Karpas-422 (cell line): ENCODE measurements at regions not wholly inside any gene's neighbourhood (a gene's known extent, or its start where the extent isn't known, plus 50 kb on each side); places are given as distances from the start of the nearest gene placed in this dataset.

Experiments used
- DNase-seq: peaks from one replicate; pipeline ENCODE4 v3.0.0-alpha.2; 2015
- H2AFZ ChIP-seq: fragments of 200-600 bp; sonication (generic); 2 replicates; pipeline ENCODE4 v1.6.1; 2014; ENCODE audit warnings: antibody characterized with exemption, low read length, mixed read lengths
- H3K27ac ChIP-seq: fragments of 200-600 bp; sonication (generic); 2 replicates; pipeline ENCODE4 v1.5.1; 2014; ENCODE audit warnings: mild to moderate bottlenecking, low read length, moderate library complexity
- H3K27me3 ChIP-seq: fragments of 200-600 bp; sonication (generic); 2 replicates; pipeline ENCODE4 v1.6.1; 2014; ENCODE audit warnings: low read length, mixed read lengths
- H3K36me3 ChIP-seq: fragments of 200-600 bp; sonication (generic); 2 replicates; pipeline ENCODE4 v1.6.1; 2014; ENCODE audit warnings: low read length, mixed read lengths; ENCODE audit not compliant: insufficient read depth
- H3K4me1 ChIP-seq: fragments of 200-600 bp; sonication (generic); 2 replicates; pipeline ENCODE4 v1.6.1; 2014; ENCODE audit warnings: mild to moderate bottlenecking, low read length, mixed read lengths
- H3K4me2 ChIP-seq: fragments of 200-600 bp; sonication (generic); 2 replicates; pipeline ENCODE4 v1.6.1; 2014; ENCODE audit warnings: low read length, low read depth, mild to moderate bottlenecking; ENCODE audit not compliant: poor library complexity, severe bottlenecking
- H3K4me3 ChIP-seq: fragments of 200-600 bp; sonication (generic); 2 replicates; pipeline ENCODE4 v1.5.1; 2014; ENCODE audit warnings: mild to moderate bottlenecking, antibody characterized with exemption, low read length, mixed read lengths
- H3K79me2 ChIP-seq: fragments of 200-600 bp; sonication (generic); 2 replicates; pipeline ENCODE4 v1.6.1; 2014; ENCODE audit warnings: mild to moderate bottlenecking, low read length, mixed read lengths
- H3K9ac ChIP-seq: fragments of 200-600 bp; sonication (generic); 2 replicates; pipeline ENCODE4 v1.6.0; 2014; ENCODE audit warnings: low read length
- H3K9me2 ChIP-seq: fragments of 200-600 bp; sonication (generic), shearing (Covaris generic); replicated peaks from 2 replicates; pipeline ENCODE4 v1.6.0; 2014; ENCODE audit warnings: mild to moderate bottlenecking, low read length, moderate library complexity; ENCODE audit not compliant: insufficient read depth
- H3K9me3 ChIP-seq: fragments of 300-700, 200-600 bp; sonication (generic); 2 replicates; pipeline ENCODE4 v1.6.1; 2014; ENCODE audit warnings: low read length, mixed read lengths
- H4K20me1 ChIP-seq: fragments of 200-600 bp; sonication (generic); 2 replicates; pipeline ENCODE4 v1.6.1; 2014; ENCODE audit warnings: mild to moderate bottlenecking, antibody characterized with exemption, low read length, low read depth; ENCODE audit not compliant: insufficient read depth

GRCh38 chr5:23026252-23027170 is 173.4 kb upstream of the CDH12 start:
- Histone ChIP-seq H3K4me3 (no peak overlapping the region), H3K27me3 (no peaks in the 10 kb centered on the region), H4K20me1 (no peaks in the 10 kb centered on the region), H3K4me2 (peak overlapping the region; percentile 38), H3K27ac (peak overlapping the region; percentile 43), H3K79me2 (no peaks in the 10 kb centered on the region), H3K4me1 (peaks cover 18% of the 10 kb centered on the region), H3K9me2 (no peaks in the 10 kb centered on the region), H2AFZ (peak overlapping the region; percentile 68; the same call in 1 of the 2 replicates), H3K9me3 (no peaks in the 10 kb centered on the region), H3K36me3 (no peaks in the 10 kb centered on the region), H3K9ac (no peak overlapping the region)
- DNase-seq = no peak

DNA sequence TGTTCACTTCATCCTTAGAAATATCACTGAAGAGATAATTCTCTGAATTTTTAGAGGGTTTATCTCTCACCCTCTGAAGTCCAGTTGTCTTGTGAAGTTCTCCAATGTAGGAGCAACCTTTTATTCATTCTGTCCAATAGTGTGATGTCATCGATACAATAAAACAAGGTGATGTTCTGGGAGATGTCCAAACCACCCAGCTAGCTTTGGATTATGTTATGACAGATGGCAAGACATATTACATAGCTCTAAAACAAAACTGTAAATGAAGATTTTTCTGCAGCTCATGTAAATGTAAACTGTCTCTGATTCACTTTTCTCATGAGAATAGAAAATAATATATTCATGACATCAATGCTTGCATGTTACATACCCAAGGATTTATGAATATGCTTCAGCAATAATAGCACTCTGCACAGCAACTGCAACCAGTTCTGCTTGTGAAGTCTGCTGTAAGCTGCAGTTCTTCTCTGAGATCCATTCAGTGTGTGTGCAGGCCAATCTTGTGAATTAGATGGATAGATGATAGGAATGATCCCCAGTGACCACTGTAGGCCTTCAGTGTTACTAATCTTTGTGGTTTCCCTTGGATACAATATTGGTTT is 172.6 kb upstream of the CDH12 start:
- Histone ChIP-seq H3K9me2 (no peaks in the 10 kb centered on the region), H3K27me3 (no peaks in the 10 kb centered on the region), H3K36me3 (no peaks in the 10 kb centered on the region), H2AFZ (peak overlapping the region; percentile 68; the same call in 1 of the 2 replicates), H4K20me1 (no peaks in the 10 kb centered on the region), H3K79me2 (no peaks in the 10 kb centered on the region), H3K9ac (no peak overlapping the region), H3K4me1 (peaks cover 18% of the 10 kb centered on the region), H3K9me3 (no peaks in the 10 kb centered on the region), H3K4me2 (peak overlapping the region; percentile 38), H3K27ac (peak overlapping the region; percentile 43), H3K4me3 (no peak overlapping the region)
- DNase-seq = no peak

DNA sequence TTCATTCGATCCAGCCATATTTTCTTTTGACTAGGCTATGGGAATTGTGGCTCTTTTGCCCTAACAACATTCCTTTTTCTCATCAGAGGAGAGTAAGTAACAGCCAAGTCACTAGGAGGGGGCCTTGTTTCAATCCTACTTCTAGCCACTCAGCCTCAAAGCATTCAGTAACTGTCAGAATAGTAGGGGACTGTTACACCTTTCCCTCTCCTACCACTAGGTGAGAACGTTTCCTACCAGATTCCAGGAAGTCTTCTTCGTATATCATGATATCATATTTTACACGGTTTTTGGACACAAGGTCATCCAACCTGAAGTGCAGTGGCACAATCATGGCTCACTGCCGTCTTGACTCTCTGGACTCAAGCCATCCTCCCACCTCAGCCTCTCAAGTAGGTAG is 171.3 kb upstream of the CDH12 start:
- Histone ChIP-seq H3K4me2 (no peak overlapping the region), H3K27me3 (no peaks in the 10 kb centered on the region), H4K20me1 (no peaks in the 10 kb centered on the region), H2AFZ (no peak overlapping the region), H3K27ac (no peak overlapping the region), H3K9me3 (no peaks in the 10 kb centered on the region), H3K4me3 (no peak overlapping the region), H3K36me3 (no peaks in the 10 kb centered on the region), H3K9ac (no peak overlapping the region), H3K9me2 (no peaks in the 10 kb centered on the region), H3K79me2 (no peaks in the 10 kb centered on the region), H3K4me1 (peaks cover 18% of the 10 kb centered on the region)
- DNase-seq = no peak

- H3K27me3 ChIP-seq = no peaks in the 10 kb centered on the region
- H4K20me1 ChIP-seq = no peaks in the 10 kb centered on the region
- H3K4me2 ChIP-seq = no peak overlapping the region
Observed at GRCh38 chr5:23014825-23015224, 161.7 kb upstream of the CDH12 start.

DNA sequence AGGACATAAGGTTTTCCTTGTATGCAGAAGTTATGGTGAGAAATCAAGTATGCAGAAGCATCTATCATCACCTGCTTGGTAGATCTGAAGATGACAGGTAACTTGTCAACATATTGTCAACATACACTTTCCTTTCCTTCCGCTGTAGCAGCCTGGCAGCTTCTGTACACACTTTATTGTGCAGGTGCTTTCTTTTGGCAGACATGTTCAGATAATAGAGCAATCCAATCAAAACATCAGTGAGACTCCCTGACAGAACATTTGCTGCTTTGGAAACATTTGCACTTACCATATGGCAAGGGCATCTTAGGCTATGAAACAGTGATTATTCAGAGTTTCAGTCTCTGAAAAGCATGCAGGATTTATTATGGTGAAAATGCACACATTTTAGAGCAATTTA is 161.1 kb upstream of the CDH12 start:
- H3K4me2 ChIP-seq = peak overlapping the region; percentile 82
- no peaks in the 10 kb centered on the region for H4K20me1 ChIP-seq
- no peaks in the 10 kb centered on the region for H3K9me2 ChIP-seq
- H3K79me2 ChIP-seq = no peaks in the 10 kb centered on the region
- H3K27me3 ChIP-seq = no peaks in the 10 kb centered on the region
- peak overlapping the region; percentile 64 for H2AFZ ChIP-seq
- peaks cover 30% of the 10 kb centered on the region for H3K4me1 ChIP-seq
- no peaks in the 10 kb centered on the region for H3K9me3 ChIP-seq
- H3K4me3 ChIP-seq = no peak overlapping the region
- H3K9ac ChIP-seq = 0 out of 2 replicates have a peak overlapping the region, but pooled peaks have one; percentile 51
- DNase-seq = no peak
- H3K27ac ChIP-seq = no peak overlapping the region
- H3K36me3 ChIP-seq = no peaks in the 10 kb centered on the region

More at GRCh38 chr5:23014825-23015224, 161.7 kb upstream of the CDH12 start:
- Histone ChIP-seq H3K79me2 (no peaks in the 10 kb centered on the region), H2AFZ (peak overlapping the region; percentile 77; the same call in 1 of the 2 replicates), H3K27ac (no peak overlapping the region), H3K4me3 (no peak overlapping the region), H3K9ac (no peak overlapping the region), H3K9me3 (no peaks in the 10 kb centered on the region), H3K4me1 (peaks cover 30% of the 10 kb centered on the region), H3K9me2 (no peaks in the 10 kb centered on the region), H3K36me3 (no peaks in the 10 kb centered on the region)
- no peak for DNase-seq

- no peaks in the 10 kb centered on the region for H3K79me2 ChIP-seq
- H3K4me2 ChIP-seq = peak overlapping the region; percentile 82
- H3K4me3 ChIP-seq = peak overlapping the region; percentile 53
Observed at GRCh38 chr5:23013395-23013998, 160.4 kb upstream of the CDH12 start.

DNA sequence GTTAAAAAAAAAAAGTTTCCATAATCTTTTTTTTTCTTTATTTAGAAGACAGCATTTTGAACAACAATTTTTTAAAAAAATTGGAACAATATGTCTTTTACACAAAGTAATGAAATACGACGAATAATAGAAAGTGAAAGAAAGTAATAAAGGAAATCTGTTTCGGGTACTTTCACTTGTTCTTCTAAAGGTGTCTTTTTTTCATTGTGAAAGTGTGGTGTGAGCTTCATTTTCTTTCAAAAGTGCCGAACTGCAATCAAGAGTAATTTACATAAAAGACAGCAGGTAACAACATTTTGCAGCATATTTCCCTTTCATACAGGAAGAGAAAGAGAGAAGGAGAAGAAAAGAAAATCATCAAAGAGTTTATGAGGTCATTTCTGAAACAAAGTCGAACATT is 159.7 kb upstream of the CDH12 start:
- peak overlapping the region; percentile 64 for H2AFZ ChIP-seq
- no peaks in the 10 kb centered on the region for H3K9me2 ChIP-seq
- peak overlapping the region; percentile 82 for H3K4me2 ChIP-seq
- H3K27ac ChIP-seq = peak overlapping the region; percentile 34
- no peaks in the 10 kb centered on the region for H3K9me3 ChIP-seq
- H3K4me1 ChIP-seq = peaks cover 30% of the 10 kb centered on the region
- H3K79me2 ChIP-seq = no peaks in the 10 kb centered on the region
- DNase-seq = peak; percentile 53
- H3K4me3 ChIP-seq = peak overlapping the region; percentile 53
- no peaks in the 10 kb centered on the region for H3K36me3 ChIP-seq
- H3K9ac ChIP-seq = peak overlapping the region; percentile 51
- no peaks in the 10 kb centered on the region for H4K20me1 ChIP-seq
- H3K27me3 ChIP-seq = no peaks in the 10 kb centered on the region

More at GRCh38 chr5:23013395-23013998, 160.4 kb upstream of the CDH12 start:
- DNase-seq = peak; percentile 47
- Histone ChIP-seq H3K4me1 (peaks cover 30% of the 10 kb centered on the region), H3K9me3 (no peaks in the 10 kb centered on the region), H3K9ac (peak overlapping the region; percentile 51), H3K36me3 (no peaks in the 10 kb centered on the region), H3K9me2 (no peaks in the 10 kb centered on the region), H4K20me1 (no peaks in the 10 kb centered on the region), H3K27me3 (no peaks in the 10 kb centered on the region), H3K27ac (peak overlapping the region; percentile 34; the same call in 1 of the 2 replicates), H2AFZ (peak overlapping the region; percentile 64)

DNA sequence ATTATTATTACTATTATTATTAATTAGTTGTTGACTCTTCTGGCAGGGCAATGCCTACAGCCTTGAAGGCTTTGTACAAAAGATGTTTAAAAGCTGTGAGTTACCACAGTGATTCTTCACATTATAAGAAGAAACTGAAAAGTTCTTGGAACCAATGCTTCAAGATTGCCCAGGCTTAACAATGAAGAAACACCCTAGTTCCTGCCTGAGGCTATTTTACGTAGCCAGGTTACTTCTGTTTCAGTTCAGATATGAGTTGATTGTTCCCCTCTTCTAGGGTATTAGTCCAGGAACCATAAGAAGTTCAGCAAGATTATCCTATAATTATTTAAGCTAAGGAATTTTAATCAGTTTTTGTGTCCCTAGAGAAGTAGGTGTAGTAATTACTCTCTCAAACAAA is 154.6 kb upstream of the CDH12 start:
- no peak overlapping the region for H3K4me3 ChIP-seq
- H3K9me2 ChIP-seq = no peaks in the 10 kb centered on the region
- no peaks in the 10 kb centered on the region for H3K79me2 ChIP-seq
- H3K4me1 ChIP-seq = peaks cover 8% of the 10 kb centered on the region
- H3K27me3 ChIP-seq = no peaks in the 10 kb centered on the region
- no peak for DNase-seq
- H3K4me2 ChIP-seq = no peak overlapping the region
- no peaks in the 10 kb centered on the region for H3K9me3 ChIP-seq
- no peaks in the 10 kb centered on the region for H3K36me3 ChIP-seq
- no peak overlapping the region for H3K27ac ChIP-seq
- no peak overlapping the region for H2AFZ ChIP-seq
- H3K9ac ChIP-seq = no peak overlapping the region
- H4K20me1 ChIP-seq = no peaks in the 10 kb centered on the region
